AG04450 (cell line): ENCODE measurements at regions not wholly inside any gene's neighbourhood (a gene's known extent, or its start where the extent isn't known, plus 50 kb on each side); places are given as distances from the start of the nearest gene placed in this dataset.

Experiments used
- CTCF ChIA-PET: fragments of 300-600, 350-600 bp; formaldehyde crosslinking; extraction: SDS; loops from one replicate; lab custom pipeline; 2022; ENCODE audit warnings: antibody characterized with exemption, inconsistent platforms; lab: Charles Lee
- POLR2A ChIA-PET: fragments of 350-600 bp; formaldehyde crosslinking; extraction: SDS; loops from one replicate; lab custom pipeline; 2021; ENCODE audit warnings: antibody characterized with exemption, inconsistent platforms; lab: Yijun Ruan, JAX
- DNase-seq: peaks from one replicate; pipeline ENCODE4 v3.0.0-alpha.2; 2011; ENCODE audit warnings: low read depth, low spot score
- H3K27ac ChIP-seq: one replicate; pipeline ENCODE4 v1.5.1; 2012; ENCODE audit warnings: low read depth, low read length, control low read depth
- H3K27me3 ChIP-seq: one replicate; pipeline ENCODE4 v1.6.0; 2012; ENCODE audit warnings: low read length; ENCODE audit not compliant: control insufficient read depth, insufficient read depth
- H3K4me3 ChIP-seq: 2 replicates; pipeline ENCODE4 v1.5.1; 2011; ENCODE audit warnings: mild to moderate bottlenecking, low read depth, low read length, control low read depth
- H3K9me3 ChIP-seq: 2 replicates; pipeline ENCODE4 v1.5.1; 2012; ENCODE audit warnings: low read length; ENCODE audit not compliant: control insufficient read depth, insufficient read depth
- CTCF ChIP-seq: IDR thresholded peaks from 2 replicates; pipeline ENCODE4 v1.5.1; 2011; ENCODE audit warnings: low read depth, low read length, control low read depth, inconsistent platforms

- Histone ChIP-seq H3K4me3 (no peak overlapping the region), H3K9me3 (no peaks in the 10 kb centered on the region), H3K27ac (no peak overlapping the region), H3K27me3 (no peaks in the 10 kb centered on the region)
- no peak for TF ChIP-seq CTCF
- no peak for DNase-seq
- POLR2A ChIA-PET = no interaction called here
- CTCF ChIA-PET = no interaction called here
Observed at GRCh38 chr2:145351864-145352425, 832.0 kb upstream of the ZEB2 start.

- Histone ChIP-seq H3K9me3 (no peaks in the 10 kb centered on the region), H3K4me3 (no peak overlapping the region), H3K27me3 (no peaks in the 10 kb centered on the region), H3K27ac (no peak overlapping the region)
- peak; percentile 15 for DNase-seq
- CTCF ChIA-PET = interaction anchor here (0.6 kb wide), 1 partner anchor 10 kb away, joined by 5 read pairs; no protein-coding TSS in a partner anchor
- TF ChIP-seq CTCF = no peak
- POLR2A ChIA-PET = no interaction called here
Observed at GRCh38 chr2:145350011-145350410, 830.1 kb upstream of the ZEB2 start.

GRCh38 chr2:145344076-145344724 is 824.3 kb upstream of the ZEB2 start:
- Histone ChIP-seq H3K9me3 (no peaks in the 10 kb centered on the region), H3K27me3 (no peaks in the 10 kb centered on the region), H3K27ac (no peak overlapping the region), H3K4me3 (no peak overlapping the region)
- no peak for DNase-seq
- CTCF ChIA-PET = no interaction called here
- TF ChIP-seq CTCF = no peak
- POLR2A ChIA-PET = no interaction called here

GRCh38 chr2:145343287-145343686 is 823.4 kb upstream of the ZEB2 start:
- DNase-seq = no peak
- ChIA-PET POLR2A (no interaction called here), CTCF (no interaction called here)
- Histone ChIP-seq H3K27ac (no peak overlapping the region), H3K4me3 (no peak overlapping the region), H3K9me3 (no peaks in the 10 kb centered on the region), H3K27me3 (no peaks in the 10 kb centered on the region)
- TF ChIP-seq CTCF = no peak

- POLR2A ChIA-PET = no interaction called here
- H3K27ac ChIP-seq = no peak overlapping the region
- H3K27me3 ChIP-seq = no peaks in the 10 kb centered on the region
- DNase-seq = no peak
- no peak overlapping the region for H3K4me3 ChIP-seq
- CTCF ChIA-PET = no interaction called here
- no peaks in the 10 kb centered on the region for H3K9me3 ChIP-seq
- TF ChIP-seq CTCF = no peak
Observed at GRCh38 chr2:145341536-145341935, 821.6 kb upstream of the ZEB2 start.
